HG02938 (cell line): ENCODE measurements at regions not wholly inside any gene's neighbourhood (a gene's known extent, or its start where the extent isn't known, plus 50 kb on each side); places are given as distances from the start of the nearest gene placed in this dataset.
"Not testable (repeated sequence)": the region's sequence is repeated elsewhere in the genome, so short reads cannot be mapped to it uniquely, and the experiment has no call there.

Source experiments
- ATAC-seq: cut with Tn5 transposase; IDR thresholded peaks from one replicate; pipeline ENCODE4 v1.9.1; 2021; ENCODE audit warnings: mild to moderate bottlenecking, moderate library complexity; ENCODE audit not compliant: unreplicated experiment

DNA sequence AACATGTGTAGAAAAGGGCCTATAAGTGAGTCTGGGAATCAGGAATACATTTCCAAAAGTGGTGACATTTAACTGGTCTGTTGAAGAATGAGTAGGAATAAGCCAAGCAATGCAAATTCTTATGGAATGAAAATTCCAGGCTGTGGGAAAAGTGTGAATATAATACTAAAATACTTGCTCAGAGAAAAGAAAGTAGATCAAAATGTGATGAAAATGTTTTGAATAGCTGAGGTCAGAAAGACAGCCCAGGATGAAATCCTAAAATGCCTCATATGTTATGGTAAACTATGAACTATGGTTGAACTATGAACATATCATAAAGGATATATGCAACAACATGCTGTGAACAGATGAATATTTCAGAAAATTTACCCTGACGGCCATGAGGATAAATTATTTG lies 688.3 kb upstream of the FAT3 start:
- no peak for ATAC-seq

- ATAC-seq, result no peak
Measured at GRCh38 chr11:91528965-91529364, 695.7 kb upstream of the FAT3 start.

- ATAC-seq, result no peak
Measured at GRCh38 chr11:91527380-91528030, 697.1 kb upstream of the FAT3 start.

DNA sequence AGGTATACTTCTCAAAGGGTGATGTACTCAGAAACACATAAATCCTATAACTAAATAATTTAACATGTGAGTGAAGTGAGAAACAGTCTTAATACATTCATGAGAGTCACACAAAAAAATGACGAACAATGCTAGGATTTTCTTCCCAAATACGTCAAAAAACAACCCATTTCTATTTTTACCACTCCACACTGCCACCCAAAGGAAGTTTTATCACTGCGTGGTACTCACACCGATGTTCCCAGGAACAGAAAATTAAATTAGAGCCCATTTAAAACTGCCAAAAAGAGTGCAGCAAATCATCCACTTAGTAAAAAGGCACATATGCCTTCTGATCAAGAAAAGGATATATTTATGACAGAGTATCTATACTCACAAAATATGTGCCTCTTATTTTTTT lies 710.9 kb upstream of the FAT3 start:
- ATAC-seq, result no peak

GRCh38 chr11:91497847-91498246 lies 726.8 kb upstream of the FAT3 start:
- ATAC-seq, result no peak

- ATAC-seq, result no peak
Measured at GRCh38 chr11:91495837-91496236, 728.8 kb upstream of the FAT3 start.

GRCh38 chr11:91489989-91490388 lies 734.6 kb upstream of the FAT3 start:
- no peak for ATAC-seq

DNA sequence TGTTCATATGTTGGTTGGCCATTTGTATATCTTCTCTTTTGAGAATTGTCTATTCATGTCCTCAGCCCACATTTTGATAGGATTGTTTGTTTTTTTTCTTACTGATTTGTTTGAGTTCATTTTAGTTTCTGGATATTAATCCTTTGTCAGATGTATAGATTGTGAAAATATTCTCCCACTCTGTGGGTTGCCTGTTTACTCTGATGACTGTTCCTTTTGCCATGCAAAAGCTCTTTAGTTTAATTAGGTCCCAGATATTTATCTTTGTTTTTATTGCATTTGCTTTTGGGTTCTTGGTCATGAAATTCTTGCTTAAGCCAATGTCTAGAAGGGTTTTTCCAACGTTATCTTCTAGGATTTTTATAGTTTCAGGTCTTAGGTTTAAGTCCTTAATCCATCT lies 740.7 kb upstream of the FAT3 start:
- not testable (repeated sequence) for ATAC-seq

GRCh38 chr11:91481875-91482274 lies 742.7 kb upstream of the FAT3 start:
- not testable (repeated sequence) for ATAC-seq

DNA sequence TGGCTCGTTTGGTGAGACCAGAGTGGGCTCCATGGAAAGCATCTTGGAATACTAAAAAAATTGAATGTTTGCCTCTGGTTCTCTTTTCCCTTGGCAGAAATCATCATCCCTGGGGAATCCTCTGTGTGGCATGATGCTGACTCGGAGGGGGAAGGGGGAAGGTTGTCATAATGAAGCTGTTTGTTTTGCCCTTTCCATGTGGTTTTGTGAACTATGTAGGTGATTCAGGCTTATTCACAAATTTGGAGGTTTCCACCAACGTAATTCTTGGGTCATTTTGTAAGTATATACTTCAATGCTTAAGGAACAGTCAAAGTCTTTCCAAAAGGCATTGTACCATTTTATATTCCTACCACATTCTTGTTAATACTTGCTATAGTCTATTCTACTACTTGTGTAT lies 754.0 kb upstream of the FAT3 start:
- no peak for ATAC-seq

GRCh38 chr11:91459840-91460239 lies 764.8 kb upstream of the FAT3 start:
- ATAC-seq, result no peak

- no peak for ATAC-seq
Measured at GRCh38 chr11:91446267-91446666, 778.4 kb upstream of the FAT3 start.

- ATAC-seq, result no peak
Measured at GRCh38 chr11:91435694-91436395, 788.8 kb upstream of the FAT3 start.

DNA sequence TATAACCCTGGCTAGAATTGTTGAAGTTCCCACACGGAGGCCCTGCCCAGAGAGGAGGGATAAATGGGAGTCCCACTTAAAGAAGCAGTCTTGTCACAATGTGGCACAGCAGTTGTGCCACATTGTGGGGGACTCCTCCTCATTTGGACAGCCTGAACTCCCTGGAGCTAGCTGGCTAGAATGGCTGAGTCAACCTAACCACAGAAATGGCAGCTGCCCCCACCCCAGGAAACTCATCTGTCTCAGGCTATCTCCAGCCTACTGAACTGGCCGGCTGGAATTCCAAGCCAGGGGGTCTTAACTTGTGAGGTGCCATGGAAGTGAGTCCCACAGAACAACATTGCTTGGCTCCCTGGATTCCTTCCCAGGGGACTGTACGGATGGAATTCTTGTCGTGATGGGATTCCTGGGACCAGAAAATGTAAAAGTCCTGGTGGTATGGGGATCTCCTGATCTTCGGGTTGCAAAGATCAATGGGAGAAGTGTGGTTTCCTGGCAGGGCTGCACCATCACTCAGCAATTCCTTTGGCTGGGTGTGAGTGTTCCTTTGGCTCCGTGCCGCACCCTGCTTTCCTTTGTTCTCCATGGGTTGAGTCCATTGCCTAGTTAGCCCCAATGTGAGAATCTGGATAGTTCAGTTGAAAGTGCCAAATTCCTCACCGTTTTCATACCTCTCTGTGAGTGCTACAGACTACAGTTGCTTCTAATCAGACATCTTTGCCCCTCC lies 791.2 kb upstream of the FAT3 start:
- no peak for ATAC-seq

GRCh38 chr11:91421641-91422040 lies 803.0 kb upstream of the FAT3 start:
- ATAC-seq, result no peak

DNA sequence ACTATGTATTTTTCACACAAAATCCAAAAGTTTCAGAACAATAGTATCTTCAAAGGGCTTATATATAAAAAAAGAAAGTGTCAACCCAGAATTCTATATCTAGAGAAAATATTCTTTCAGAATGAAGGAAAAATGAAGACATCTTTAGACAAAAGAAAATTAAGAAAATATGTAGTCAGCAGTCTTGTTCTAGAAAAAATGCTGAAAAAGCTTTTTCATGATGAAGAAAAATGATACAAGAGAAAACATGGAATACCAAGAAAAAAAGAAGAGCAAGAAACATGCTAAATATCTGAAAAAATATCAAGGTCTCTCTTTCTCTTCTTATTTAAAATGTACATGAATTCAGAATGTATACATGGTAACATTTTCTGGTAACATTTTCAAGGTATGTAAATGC lies 816.8 kb upstream of the FAT3 start:
- ATAC-seq, result no peak

DNA sequence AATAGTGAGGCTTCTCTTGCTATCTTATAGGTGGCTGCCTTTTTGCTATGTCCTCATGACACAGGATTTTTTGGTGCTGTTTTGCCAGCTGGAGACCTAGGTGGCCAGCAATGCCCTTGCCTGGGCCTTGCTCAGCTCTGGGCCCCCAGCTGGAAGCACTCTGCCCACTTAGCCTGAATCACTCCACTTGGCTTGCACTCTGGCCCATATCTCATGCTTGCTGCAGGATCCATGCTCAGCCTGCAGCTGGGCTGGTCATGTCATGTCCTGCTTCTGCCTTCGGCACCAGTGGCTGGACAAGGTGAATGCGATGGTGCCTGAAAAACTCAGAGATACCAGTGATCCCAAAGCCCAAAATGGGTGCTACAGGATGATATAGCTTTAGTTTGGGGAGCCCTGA lies 818.6 kb upstream of the FAT3 start:
- no peak for ATAC-seq

DNA sequence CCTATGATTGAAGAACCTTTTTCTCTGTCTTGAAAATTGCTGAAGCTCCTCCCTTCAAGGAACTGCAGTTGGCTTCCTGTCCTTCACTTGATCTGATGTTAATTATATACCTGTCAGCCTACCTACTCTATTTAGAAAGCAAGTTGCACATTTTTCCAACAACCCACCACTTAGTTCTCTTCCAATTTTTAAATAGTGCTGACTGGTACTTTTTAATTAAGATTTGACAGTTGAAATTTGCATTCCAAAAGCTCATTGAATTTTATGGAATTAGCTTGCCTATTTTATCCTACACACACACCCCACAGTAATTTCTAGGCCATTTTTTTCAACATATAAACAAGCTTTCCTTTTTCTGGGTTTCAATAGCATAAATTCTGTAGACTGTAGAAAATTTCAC lies 820.3 kb upstream of the FAT3 start:
- no peak for ATAC-seq

DNA sequence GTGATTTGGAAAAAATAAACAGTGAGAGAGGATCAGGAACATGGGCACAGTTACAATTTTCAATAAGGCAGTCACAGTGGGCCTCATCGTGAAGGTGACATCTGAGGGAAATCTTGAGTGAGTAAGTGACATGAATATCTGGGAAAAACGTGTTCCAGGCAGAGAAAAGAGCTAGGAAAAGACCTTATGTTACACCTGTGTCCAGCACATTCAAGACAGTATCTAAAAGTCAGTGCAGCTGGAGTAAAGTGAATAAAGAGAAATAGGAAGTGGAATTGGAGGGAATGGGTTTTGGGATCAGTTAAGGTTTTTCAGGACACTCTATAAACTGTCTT lies 827.5 kb upstream of the FAT3 start:
- no peak for ATAC-seq

GRCh38 chr11:91396236-91397133 lies 828.1 kb upstream of the FAT3 start:
- ATAC-seq, result no peak

DNA sequence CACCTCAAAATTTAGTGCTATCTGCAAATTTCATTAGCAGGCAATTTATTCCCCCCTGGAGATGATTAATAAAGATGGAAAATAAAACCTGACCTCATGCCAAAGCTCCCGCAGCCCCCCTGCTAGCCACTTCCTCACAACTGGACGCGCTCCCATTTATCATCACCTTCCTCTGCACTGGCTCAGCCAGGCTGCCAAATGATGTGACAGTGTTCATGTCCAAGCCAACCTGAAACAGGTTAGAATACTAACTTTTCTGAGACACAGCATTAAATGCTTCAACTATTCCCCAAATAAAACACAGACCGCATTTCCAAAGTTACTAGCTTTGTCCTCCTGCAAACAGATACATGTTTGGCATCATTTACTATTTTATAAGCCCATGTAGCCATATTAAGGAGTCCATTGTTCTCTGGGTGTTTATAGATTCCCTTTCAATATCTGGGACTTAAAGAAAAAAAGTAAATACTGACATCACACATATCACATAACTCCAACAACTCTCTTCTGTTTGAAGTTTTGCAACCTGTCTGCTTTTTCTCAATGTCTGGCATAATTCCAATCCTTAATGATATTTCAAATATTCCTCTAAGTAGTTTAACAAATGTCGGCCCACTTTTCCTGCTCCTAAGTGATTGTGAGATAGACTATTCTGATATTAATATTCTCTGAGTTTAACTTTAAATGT lies 829.7 kb upstream of the FAT3 start:
- no peak for ATAC-seq
